ENCODE measurements at regions not wholly inside any gene's neighbourhood (a gene's known extent, or its start where the extent isn't known, plus 50 kb on each side); places are given as distances from the start of the nearest gene placed in this dataset.
"Not testable (repeated sequence)": the region's sequence is repeated elsewhere in the genome, so short reads cannot be mapped to it uniquely, and the experiment has no call there.

DNA sequence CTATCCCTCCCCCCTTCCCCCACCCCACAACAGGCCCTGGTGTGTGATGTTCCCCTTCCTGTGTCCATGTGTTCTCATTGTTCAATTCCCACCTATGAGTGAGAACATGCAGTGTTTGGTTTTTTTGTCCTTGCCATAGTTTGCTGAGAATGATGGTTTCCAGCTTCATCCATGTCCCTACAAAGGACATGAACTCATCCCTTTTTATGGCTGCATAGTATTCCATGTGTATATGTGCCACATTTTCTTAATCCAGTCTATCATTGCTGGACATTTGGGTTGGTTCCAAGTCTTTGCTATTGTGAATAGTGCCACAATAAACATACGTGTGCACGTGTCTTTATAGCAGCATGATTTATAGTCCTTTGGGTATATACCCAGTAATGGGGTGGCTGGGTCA, 52.3 kb upstream of the MAN1A2 start:
- H3K4me3 Mint-ChIP-seq; POLR2A ChIA-PET (ENCODE audit: partially characterized antibody); H3K36me3 Mint-ChIP-seq: not testable (repeated sequence)

DNA sequence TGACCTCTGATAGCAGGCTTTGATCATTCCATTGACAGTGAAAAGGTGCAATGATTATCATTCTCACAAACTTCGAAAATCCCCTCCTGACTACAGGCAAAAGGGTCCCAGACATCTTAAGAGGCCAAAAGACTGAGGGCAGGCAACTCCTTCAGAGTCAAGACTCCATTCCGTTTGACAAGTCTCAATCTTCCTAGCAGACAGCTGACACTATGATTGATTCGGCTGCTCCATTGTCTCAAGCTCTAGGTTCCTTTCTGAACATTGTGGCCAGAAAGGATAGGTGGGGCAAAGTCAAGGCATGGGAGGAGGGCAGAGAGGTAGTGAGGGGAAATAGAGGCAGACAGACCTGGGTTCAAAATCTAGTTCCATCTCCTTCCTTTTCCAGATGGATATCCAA, 53.7 kb upstream of the MAN1A2 start:
- H3K27me3 ChIP-seq (ENCODE audit: insufficient read depth, low read length), result no peaks in the 10 kb centered on the region
- Mint-ChIP-seq H3K9me3 (peaks cover 0 to 2% (median 0%) of the 10 kb centered on the region in 8 donors), H3K27me3 (peaks cover 0 to 4% of the 10 kb centered on the region in 2 donors), H3K27ac (no peak overlapping the region), H3K4me3 (no peak overlapping the region), H3K36me3 (no peaks in the 10 kb centered on the region), H3K4me1 (peaks cover 0 to 2% (median under 1%) of the 10 kb centered on the region in 4 donors)
- H3K4me3 ChIP-seq (ENCODE audit: low read length in 2 of 2), result no peak overlapping the region
- intact Hi-C loops (cut with micrococcal nuclease), result no loop called here
- no peak overlapping the region for H3K27ac ChIP-seq (ENCODE audit: low read depth, low read length)
- ChIA-PET POLR2A (ENCODE audit: partially characterized antibody) (interaction anchor here (0.9 kb wide), 1 partner anchor 54 kb away, joined by 4 read pairs; the partner anchor contains the start of gene MAN1A2), CTCF (ENCODE audit: partially characterized antibody) (interaction anchor here (1.0 to 1.2 kb wide), 2 partner anchors 135 to 222 kb away, joined by 3 read pairs; no protein-coding TSS in a partner anchor)
- no peaks in the 10 kb centered on the region for H3K4me1 ChIP-seq (ENCODE audit: insufficient read depth, low read length)
- no peak for DNase-seq
- H3K9me3 ChIP-seq (ENCODE audit: control insufficient read depth in 1 of 2, low read length in 2 of 2), result no peaks in the 10 kb centered on the region
- no peaks in the 10 kb centered on the region for H3K36me3 ChIP-seq (ENCODE audit: insufficient read depth, low read length)

More for the DNA sequence above, 52.3 kb upstream of the MAN1A2 start:
- H3K27me3 ChIP-seq (ENCODE audit: insufficient read depth, low read length); H3K36me3 ChIP-seq (ENCODE audit: insufficient read depth, low read length); H3K27ac ChIP-seq (ENCODE audit: low read depth, low read length); H3K9me3 ChIP-seq (ENCODE audit: control insufficient read depth in 1 of 2, low read length in 2 of 2); H3K9me3 Mint-ChIP-seq; DNase-seq; H3K4me1 ChIP-seq (ENCODE audit: insufficient read depth, low read length); H3K4me3 ChIP-seq (ENCODE audit: low read length in 2 of 2); intact Hi-C loops (cut with micrococcal nuclease); H3K27ac Mint-ChIP-seq; H3K27me3 Mint-ChIP-seq; H3K4me1 Mint-ChIP-seq; CTCF ChIA-PET (ENCODE audit: partially characterized antibody): not testable (repeated sequence)

DNA sequence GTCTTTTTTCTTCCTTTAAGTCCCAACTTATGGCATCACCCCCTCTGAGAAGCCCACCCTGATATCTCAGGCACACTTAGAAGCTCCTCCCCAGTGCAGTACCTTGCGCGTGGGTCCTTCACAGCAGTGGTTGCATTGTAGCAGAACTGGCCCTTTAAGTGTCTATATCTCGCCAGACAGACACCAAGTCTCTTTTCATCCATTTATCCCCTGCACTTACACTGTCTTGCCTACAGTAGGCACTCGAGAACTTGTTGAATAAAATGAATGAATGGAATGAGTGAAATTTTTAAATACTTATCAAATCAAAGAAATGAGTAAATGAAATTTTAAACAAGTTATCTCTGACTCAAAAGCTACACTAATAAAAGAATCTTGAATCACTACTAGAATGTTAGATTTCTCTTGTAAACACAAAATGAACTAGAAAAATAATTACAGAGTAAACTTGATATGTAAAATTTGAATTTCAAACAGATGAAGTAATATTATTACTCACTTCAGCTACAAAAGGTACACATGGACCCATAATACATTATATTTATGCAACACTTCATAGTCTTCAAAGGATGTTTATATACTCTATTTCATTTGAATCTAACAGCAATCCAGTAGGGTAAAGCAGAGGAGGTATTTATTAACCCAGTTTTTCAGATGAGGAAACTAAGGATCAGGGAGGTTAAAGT, 54.7 kb upstream of the MAN1A2 start:
- H3K4me1 Mint-ChIP-seq, result peaks cover 0 to 2% (median under 1%) of the 10 kb centered on the region in 4 donors
- ChIA-PET POLR2A (ENCODE audit: partially characterized antibody) (interaction anchor here (1.2 kb wide), 1 partner anchor 55 kb away, joined by 3 read pairs; the partner anchor contains the start of gene MAN1A2), CTCF (ENCODE audit: partially characterized antibody) (interaction anchor here (0.9 to 1.0 kb wide), 3 partner anchors 114 to 441 kb away, joined by 3 read pairs; no protein-coding TSS in a partner anchor)
- H3K4me3 Mint-ChIP-seq, result no peak overlapping the region
- H3K27me3 Mint-ChIP-seq, result peaks cover 0 to 4% of the 10 kb centered on the region in 2 donors
- peak in 4 of 5 donors; percentile 23 to 38 (median 25) for DNase-seq
- peaks cover 0 to 2% (median 0%) of the 10 kb centered on the region in 8 donors for H3K9me3 Mint-ChIP-seq
- Histone ChIP-seq H3K36me3 (ENCODE audit: insufficient read depth, low read length) (no peaks in the 10 kb centered on the region), H3K9me3 (ENCODE audit: control insufficient read depth in 1 of 2, low read length in 2 of 2) (no peaks in the 10 kb centered on the region), H3K4me1 (ENCODE audit: insufficient read depth, low read length) (no peaks in the 10 kb centered on the region), H3K4me3 (ENCODE audit: low read length in 2 of 2) (no peak overlapping the region), H3K27ac (ENCODE audit: low read depth, low read length) (no peak overlapping the region), H3K27me3 (ENCODE audit: insufficient read depth, low read length) (no peaks in the 10 kb centered on the region)
- H3K36me3 Mint-ChIP-seq, result no peaks in the 10 kb centered on the region
- intact Hi-C loops (cut with micrococcal nuclease), result loop anchor here (1.0 kb wide), 1 partner anchor 446 kb away; no protein-coding TSS in a partner anchor
- H3K27ac Mint-ChIP-seq, result no peak overlapping the region

DNA sequence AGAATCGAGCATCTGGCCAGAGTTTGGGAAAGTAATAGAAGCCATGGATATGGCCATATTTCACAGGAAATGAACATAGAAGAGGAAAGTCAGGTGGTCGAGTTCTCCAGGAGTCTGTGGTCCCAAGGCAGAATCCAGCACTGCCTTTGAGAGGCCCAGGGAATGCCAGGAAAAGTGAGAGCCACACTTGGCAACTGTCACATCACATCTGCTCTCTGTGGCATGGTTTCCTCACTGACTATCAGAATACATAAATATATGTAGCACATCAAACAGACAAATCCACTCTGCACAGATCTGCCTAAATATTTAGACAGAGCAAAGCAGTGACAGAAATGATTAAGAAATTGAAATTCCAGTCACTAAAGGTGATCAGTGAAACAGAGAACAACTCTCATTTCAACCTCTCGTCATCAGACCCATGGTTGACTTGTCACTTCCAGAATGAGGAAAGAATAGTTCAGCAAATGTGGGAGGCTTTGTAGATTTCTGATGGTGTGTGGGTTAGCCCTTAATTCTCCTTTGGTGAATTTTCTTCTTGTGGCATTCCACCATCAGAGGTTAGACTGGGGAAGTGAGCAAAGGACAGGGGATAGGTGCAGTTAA, 58.8 kb upstream of the MAN1A2 start:
- no peak overlapping the region for H3K4me3 ChIP-seq (ENCODE audit: low read length in 2 of 2)
- H3K27me3 Mint-ChIP-seq, result peaks cover 3 to 4% of the 10 kb centered on the region in 2 donors
- intact Hi-C loops (cut with micrococcal nuclease), result no loop called here
- no peaks in the 10 kb centered on the region for H3K9me3 ChIP-seq (ENCODE audit: control insufficient read depth in 1 of 2, low read length in 2 of 2)
- H3K9me3 Mint-ChIP-seq, result no peaks in the 10 kb centered on the region
- no peak for DNase-seq
- no peaks in the 10 kb centered on the region for H3K4me1 ChIP-seq (ENCODE audit: insufficient read depth, low read length)
- no peaks in the 10 kb centered on the region for H3K36me3 Mint-ChIP-seq
- H3K27ac Mint-ChIP-seq, result no peak overlapping the region
- no peak overlapping the region for H3K27ac ChIP-seq (ENCODE audit: low read depth, low read length)
- no peaks in the 10 kb centered on the region for H3K36me3 ChIP-seq (ENCODE audit: insufficient read depth, low read length)
- ChIA-PET CTCF (ENCODE audit: partially characterized antibody) (interaction anchor here (1.0 to 1.2 kb wide), 2 partner anchors 11 to 366 kb away, joined by 3 to 5 read pairs; no protein-coding TSS in a partner anchor), POLR2A (ENCODE audit: partially characterized antibody) (no interaction called here)
- no peaks in the 10 kb centered on the region for H3K27me3 ChIP-seq (ENCODE audit: insufficient read depth, low read length)
- peaks cover 0 to 2% (median under 1%) of the 10 kb centered on the region in 4 donors for H3K4me1 Mint-ChIP-seq
- no peak overlapping the region for H3K4me3 Mint-ChIP-seq

DNA sequence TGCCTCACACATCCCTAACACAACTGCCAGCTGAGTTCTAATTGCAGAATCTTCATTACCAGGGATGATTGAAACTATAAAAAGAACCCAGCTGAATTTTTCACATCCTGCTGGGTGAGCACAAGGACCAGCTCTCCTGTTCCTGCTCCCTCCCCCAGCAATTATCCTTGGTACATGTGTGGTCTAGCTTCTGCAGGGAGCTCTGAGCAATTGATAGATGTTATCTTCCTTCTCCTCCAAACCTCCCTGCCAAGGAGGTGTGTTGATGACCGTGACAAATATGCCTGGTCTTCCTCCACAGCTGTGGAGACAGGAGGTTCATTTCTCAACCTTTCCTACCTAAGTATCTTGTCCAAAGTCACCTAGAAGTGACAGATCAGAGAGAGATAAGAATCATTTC, 65.3 kb upstream of the MAN1A2 start:
- no peak for DNase-seq
- no peaks in the 10 kb centered on the region for H3K4me1 ChIP-seq (ENCODE audit: insufficient read depth, low read length)
- no peaks in the 10 kb centered on the region for H3K36me3 ChIP-seq (ENCODE audit: insufficient read depth, low read length)
- no peak overlapping the region for H3K4me3 ChIP-seq (ENCODE audit: low read length in 2 of 2)
- Mint-ChIP-seq H3K9me3 (peaks cover 0 to 6% (median 0%) of the 10 kb centered on the region in 8 donors), H3K27ac (no peak overlapping the region), H3K36me3 (no peaks in the 10 kb centered on the region), H3K4me1 (no peaks in the 10 kb centered on the region), H3K27me3 (peaks cover 0 to 3% of the 10 kb centered on the region in 2 donors), H3K4me3 (no peak overlapping the region)
- POLR2A ChIA-PET (ENCODE audit: partially characterized antibody), result no interaction called here
- CTCF ChIA-PET (ENCODE audit: partially characterized antibody), result interaction anchor here (1.2 kb wide), 1 partner anchor 13 kb away, joined by 3 read pairs; no protein-coding TSS in a partner anchor
- H3K27ac ChIP-seq (ENCODE audit: low read depth, low read length), result no peak overlapping the region
- no peaks in the 10 kb centered on the region for H3K27me3 ChIP-seq (ENCODE audit: insufficient read depth, low read length)
- intact Hi-C loops (cut with micrococcal nuclease), result no loop called here
- H3K9me3 ChIP-seq (ENCODE audit: control insufficient read depth in 1 of 2, low read length in 2 of 2), result no peaks in the 10 kb centered on the region

DNA sequence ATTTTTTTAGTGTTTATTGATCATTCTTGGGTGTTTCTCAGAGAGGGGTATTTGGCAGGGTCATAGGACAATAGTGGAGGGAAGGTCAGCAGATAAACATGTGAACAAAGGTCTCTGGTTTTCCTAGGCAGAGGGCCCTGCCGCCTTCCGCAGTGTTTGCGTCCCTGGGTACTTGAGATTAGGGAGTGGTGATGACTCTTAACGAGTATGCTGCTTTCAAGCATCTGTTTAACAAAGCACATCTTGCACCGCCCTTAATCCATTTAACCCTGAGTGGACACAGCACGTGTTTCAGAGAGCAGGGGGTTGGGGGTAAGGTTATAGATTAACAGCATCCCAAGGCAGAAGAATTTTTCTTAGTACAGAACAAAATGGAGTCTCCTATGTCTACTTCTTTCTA, 67.1 kb upstream of the MAN1A2 start:
- H3K27me3 Mint-ChIP-seq; H3K4me1 ChIP-seq (ENCODE audit: insufficient read depth, low read length); intact Hi-C loops (cut with micrococcal nuclease); H3K27me3 ChIP-seq (ENCODE audit: insufficient read depth, low read length); H3K4me1 Mint-ChIP-seq; H3K27ac ChIP-seq (ENCODE audit: low read depth, low read length); POLR2A ChIA-PET (ENCODE audit: partially characterized antibody); H3K4me3 ChIP-seq (ENCODE audit: low read length in 2 of 2); H3K36me3 Mint-ChIP-seq; DNase-seq; H3K36me3 ChIP-seq (ENCODE audit: insufficient read depth, low read length); H3K9me3 ChIP-seq (ENCODE audit: control insufficient read depth in 1 of 2, low read length in 2 of 2); H3K9me3 Mint-ChIP-seq; H3K27ac Mint-ChIP-seq; H3K4me3 Mint-ChIP-seq; CTCF ChIA-PET (ENCODE audit: partially characterized antibody): not testable (repeated sequence)

DNA sequence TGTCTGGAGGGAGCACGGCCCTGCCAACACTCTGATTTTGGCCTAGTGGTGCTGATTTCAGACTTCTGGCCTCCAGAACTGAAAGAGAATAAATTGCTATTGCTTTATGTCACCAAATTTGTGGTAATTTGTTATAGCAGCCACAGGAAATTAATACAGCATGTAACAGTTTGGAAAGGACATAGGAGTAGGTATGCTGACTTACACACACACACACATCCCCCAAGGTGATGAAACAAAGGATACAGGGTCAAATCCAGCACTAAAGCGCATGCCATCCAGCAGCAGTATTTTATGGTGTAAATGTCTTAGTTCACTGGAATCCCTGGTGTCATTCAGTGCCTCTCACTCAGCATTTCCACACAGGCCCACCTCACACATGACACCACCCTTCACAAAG, 72.2 kb upstream of the MAN1A2 start:
- no peaks in the 10 kb centered on the region for H3K9me3 ChIP-seq (ENCODE audit: control insufficient read depth in 1 of 2, low read length in 2 of 2)
- no peaks in the 10 kb centered on the region for H3K36me3 Mint-ChIP-seq
- ChIA-PET CTCF (ENCODE audit: partially characterized antibody) (no interaction called here), POLR2A (ENCODE audit: partially characterized antibody) (no interaction called here)
- H3K4me3 Mint-ChIP-seq, result no peak overlapping the region
- no peaks in the 10 kb centered on the region for H3K9me3 Mint-ChIP-seq
- no peak overlapping the region for H3K27ac ChIP-seq (ENCODE audit: low read depth, low read length)
- H3K36me3 ChIP-seq (ENCODE audit: insufficient read depth, low read length), result no peaks in the 10 kb centered on the region
- H3K4me3 ChIP-seq (ENCODE audit: low read length in 2 of 2), result no peak overlapping the region
- no peaks in the 10 kb centered on the region for H3K4me1 ChIP-seq (ENCODE audit: insufficient read depth, low read length)
- no peak overlapping the region for H3K27ac Mint-ChIP-seq
- no peaks in the 10 kb centered on the region for H3K27me3 ChIP-seq (ENCODE audit: insufficient read depth, low read length)
- peaks cover 0 to 3% of the 10 kb centered on the region in 2 donors for H3K27me3 Mint-ChIP-seq
- intact Hi-C loops (cut with micrococcal nuclease), result no loop called here
- no peak for DNase-seq
- H3K4me1 Mint-ChIP-seq, result no peaks in the 10 kb centered on the region
